GM12878 (cell line): ENCODE measurements at regions not wholly inside any gene's neighbourhood (a gene's known extent, or its start where the extent isn't known, plus 50 kb on each side); places are given as distances from the start of the nearest gene placed in this dataset.
"Not testable (repeated sequence)": the region's sequence is repeated elsewhere in the genome, so short reads cannot be mapped to it uniquely, and the experiment has no call there.

ENCODE experiments used
- BHLHE40 ChIP-seq, 2 experiments: fragments of 450-650 bp in 1 of 2; IDR thresholded peaks; 2 replicates each; pipeline ENCODE4 v1.6.1; 2011 to 2017; ENCODE audit warnings: low read depth in 2 of 2, borderline replicate concordance in 1 of 2, improper control_type of control experiment in 1 of 2, low read length in 1 of 2, mild to moderate bottlenecking in 1 of 2
- CBFB ChIP-seq: IDR thresholded peaks from 2 replicates; pipeline ENCODE4 v1.6.1; 2016; ENCODE audit warnings: antibody characterized with exemption, low read depth
- POLR2A ChIP-seq: IDR thresholded peaks from 2 replicates; pipeline ENCODE4 v1.6.1; 2011; ENCODE audit warnings: low read depth, mild to moderate bottlenecking, low read length
- SP1 ChIP-seq: IDR thresholded peaks from one replicate; pipeline ENCODE4 v1.6.1; 2011; ENCODE audit warnings: low read depth, low read length
- TAF1 ChIP-seq: IDR thresholded peaks from 2 replicates; pipeline ENCODE4 v1.6.1; 2011; ENCODE audit warnings: mild to moderate bottlenecking, low read depth, low read length, borderline replicate concordance
- YBX1 ChIP-seq: fragments of 450-650 bp; IDR thresholded peaks from 2 replicates; pipeline ENCODE4 v1.6.1; 2016; ENCODE audit warnings: antibody characterized with exemption
- YY1 ChIP-seq: IDR thresholded peaks from 2 replicates; pipeline ENCODE4 v1.6.1; 2011; ENCODE audit warnings: low read depth, mild to moderate bottlenecking, low read length

- not testable (repeated sequence) for TF ChIP-seq TAF1; SP1; POLR2A; BHLHE40 (IDR thresholded peaks at IDR 0.05; ENCODE audit: borderline replicate concordance in 1 of 2, low read depth in 2 of 2, low read length in 1 of 2); YY1; CBFB; YBX1
These were observed 117.7 kb downstream of the FAM53A start for GRCh38 chr4:1566301-1566837.
